Esophagus squamous epithelium (tissue), 5 donors: ENCODE measurements at regions not wholly inside any gene's neighbourhood (a gene's known extent, or its start where the extent isn't known, plus 50 kb on each side); places are given as distances from the start of the nearest gene placed in this dataset.

ENCODE experiments used
- DNase-seq: peaks from one replicate; lab custom pipeline; 2025; lab: John Stamatoyannopoulos, UW
- H3K27ac ChIP-seq, 4 donors: fragments of 200-600 bp; sonication (generic); one replicate each; pipeline ENCODE4 v1.5.1; 2016 to 2019; ENCODE audit warnings: mild to moderate bottlenecking in 1 of 4
- H3K27me3 ChIP-seq, 4 donors: fragments of 200-600 bp; sonication (generic); 1 replicate in 3 of 4; 2 replicates in 1 of 4; pipeline versions ENCODE4 v1.5.1 to v1.6.0; 2017 to 2021; ENCODE audit warnings: antibody characterized with exemption in 1 of 4
- H3K36me3 ChIP-seq, 3 donors: fragments of 200-600 bp; sonication (generic); one replicate each; pipeline ENCODE4 v1.5.1; 2016 to 2019
- H3K4me1 ChIP-seq, 3 donors: fragments of 200-600 bp; sonication (generic); one replicate each; pipeline ENCODE4 v1.5.1; 2017 to 2019
- H3K4me3 ChIP-seq, 4 donors: fragments of 200-600 bp; sonication (generic); 1 replicate in 3 of 4; 2 replicates in 1 of 4; pipeline ENCODE4 v1.5.1; 2016 to 2019; ENCODE audit warnings: mild to moderate bottlenecking in 2 of 4, moderate library complexity in 1 of 4
- H3K9me3 ChIP-seq, 3 donors: fragments of 200-600 bp; sonication (generic); one replicate each; pipeline ENCODE4 v1.5.1; 2016 to 2019
- CTCF ChIP-seq, 6 experiments: fragments of 450-650 bp in 4 of 6; fragments of 200-600 bp in 2 of 6; sonication (generic) in 2 of 6; IDR thresholded peaks; one replicate each; pipeline ENCODE4 v1.5.1; 2016 to 2019; ENCODE audit warnings: antibody characterized with exemption in 6 of 6, mild to moderate bottlenecking in 4 of 6, moderate library complexity in 4 of 6
- POLR2A ChIP-seq, 4 donors: fragments of 450-650 bp; IDR thresholded peaks; one replicate each; pipeline ENCODE4 v1.6.1; 2017; ENCODE audit warnings: antibody characterized with exemption in 4 of 4, mild to moderate bottlenecking in 4 of 4, moderate library complexity in 3 of 4
- WGBS, 2 donors: methylation state at CpG; one replicate each; pipeline ENCODE4 v1.1.5; 2018; 5-methylcytosine and 5-hydroxymethylcytosine counted together
- intact Hi-C: fragments of 100-400 bp; cut with DNase I; formaldehyde crosslinking; loops from one replicate; pipeline ENCODE4 v1.15.0; 2022
- donor health status: DM: yes; HTN: yes; CAD: no.

GRCh38 chr17:79326814-79327213 is 252.2 kb downstream of the ENGASE start:
- no peak for TF ChIP-seq CTCF (IDR thresholded peaks at IDR 0.05)
- no peak for TF ChIP-seq POLR2A (IDR thresholded peaks at IDR 0.05)
- H3K36me3 ChIP-seq: no peaks in the 10 kb centered on the region
- H3K4me1 ChIP-seq: no peaks in the 10 kb centered on the region
- H3K27me3 ChIP-seq: peaks cover 0 to 99% (median 0%) of the 10 kb centered on the region in 4 donors
- intact Hi-C loops: no loop called here
- DNase-seq: no peak
- WGBS, 2 donors: 19 to 49% methylated on average over 2 of the region's 2 CpGs
- no peak overlapping the region for H3K4me3 ChIP-seq
- H3K27ac ChIP-seq: no peak overlapping the region
- no peaks in the 10 kb centered on the region for H3K9me3 ChIP-seq

- no peak overlapping the region for H3K27ac ChIP-seq
- H3K9me3 ChIP-seq: no peaks in the 10 kb centered on the region
- 14 to 35% methylated on average over 9 to 22 of the region's 24 CpGs for WGBS, 2 donors
- H3K36me3 ChIP-seq: no peaks in the 10 kb centered on the region
- DNase-seq: no peak
- intact Hi-C loops: no loop called here
- no peak overlapping the region for H3K4me3 ChIP-seq
- H3K4me1 ChIP-seq: no peaks in the 10 kb centered on the region
- peaks cover 0 to 99% (median 0%) of the 10 kb centered on the region in 4 donors for H3K27me3 ChIP-seq
- TF ChIP-seq CTCF (IDR thresholded peaks at IDR 0.05) (no peak), POLR2A (IDR thresholded peaks at IDR 0.05) (no peak)
These were observed 251.2 kb downstream of the ENGASE start for GRCh38 chr17:79325709-79326430.

- Histone ChIP-seq H3K4me1 (no peaks in the 10 kb centered on the region), H3K27ac (no peak overlapping the region), H3K9me3 (no peaks in the 10 kb centered on the region), H3K27me3 (peaks cover 0 to 92% (median 0%) of the 10 kb centered on the region in 4 donors), H3K4me3 (no peak overlapping the region), H3K36me3 (no peaks in the 10 kb centered on the region)
- DNase-seq: no peak
- WGBS, 2 donors: 37 to 49% methylated on average over 2 to 4 of the region's 5 CpGs
- TF ChIP-seq POLR2A (IDR thresholded peaks at IDR 0.05): no peak
- no peak for TF ChIP-seq CTCF (IDR thresholded peaks at IDR 0.05)
- intact Hi-C loops: no loop called here
These were observed 249.6 kb downstream of the ENGASE start for GRCh38 chr17:79324194-79324593.

GRCh38 chr17:79323566-79323965 is 248.9 kb downstream of the ENGASE start:
- intact Hi-C loops: no loop called here

More at GRCh38 chr17:79323566-79323965, 248.9 kb downstream of the ENGASE start:
- no peaks in the 10 kb centered on the region for H3K4me1 ChIP-seq
- DNase-seq: no peak
- no peaks in the 10 kb centered on the region for H3K9me3 ChIP-seq
- H3K36me3 ChIP-seq: no peaks in the 10 kb centered on the region
- no peak for TF ChIP-seq CTCF (IDR thresholded peaks at IDR 0.05)
- TF ChIP-seq POLR2A (IDR thresholded peaks at IDR 0.05): no peak
- WGBS, 2 donors: 73 to 92% methylated on average over 8 of the region's 10 CpGs
- H3K4me3 ChIP-seq: no peak overlapping the region
- H3K27me3 ChIP-seq: peaks cover 0 to 86% (median 0%) of the 10 kb centered on the region in 4 donors
- no peak overlapping the region for H3K27ac ChIP-seq
